K562 (cell line): ENCODE measurements at regions not wholly inside any gene's neighbourhood (a gene's known extent, or its start where the extent isn't known, plus 50 kb on each side); places are given as distances from the start of the nearest gene placed in this dataset.

Experiments used
- ATAC-seq: fragments of 200-7000 bp; cut with Tn5 transposase; 3 replicates; pipeline ENCODE4 v1.9.1; 2020; ENCODE audit warnings: moderate library complexity
- BruUV-seq: library from RNA; stranded (reverse); fragments of 400-500 nt; replicated peaks from 2 replicates; lab custom pipeline; 2021; lab: Mats Ljungman, UMichigan
- CTCF ChIA-PET: fragments of 300-600 bp; formaldehyde crosslinking; extraction: SDS; loops from one replicate; lab custom pipeline; 2021; ENCODE audit warnings: low intra/inter-chr PET ratio; lab: Yijun Ruan, JAX
- POLR2A ChIA-PET: fragments of 300-600, 350-650 bp; sonication (Branson Sonifier 250); formaldehyde crosslinking; extraction: SDS; loops from one replicate; lab custom pipeline; 2021; ENCODE audit warnings: antibody characterized with exemption, inconsistent platforms; lab: Yijun Ruan, JAX
- DNase-seq, 4 experiments: peaks; one replicate each; pipeline versions ENCODE4 v3.0.0 to v3.0.0-alpha.2; 2011 to 2018; ENCODE audit warnings: low spot score in 3 of 4, mixed read lengths in 3 of 4; ENCODE audit errors: extremely low read depth in 1 of 4
- FAIRE-seq: peaks from 2 replicates; lab custom pipeline; 2011; peaks lifted over from hg19 to GRCh38; lab: Jason Lieb, UNC
- H2AFZ ChIP-seq: 2 replicates; pipeline ENCODE4 v1.6.0; 2011; ENCODE audit warnings: low read depth, low read length, control low read depth, inconsistent platforms
- H3K27ac ChIP-seq: fragments of 200-600 bp; 3 replicates; pipeline ENCODE4 v1.8.0; 2011; ENCODE audit warnings: low read depth, mild to moderate bottlenecking, control low read depth, inconsistent platforms, low read length, moderate library complexity, mixed read lengths; ENCODE audit errors: extremely low read depth
- H3K27me3 ChIP-seq, 2 experiments: fragments of 300-600 bp in 1 of 2; 2 replicates in 1 of 2; 3 replicates in 1 of 2; pipeline versions ENCODE4 v1.6.0 to v1.8.0; 2011; ENCODE audit warnings: inconsistent platforms in 2 of 2, low read length in 2 of 2, mild to moderate bottlenecking in 1 of 2, mixed read lengths in 1 of 2, moderate library complexity in 1 of 2; ENCODE audit not compliant: control insufficient read depth in 2 of 2, insufficient read depth in 2 of 2
- H3K36me3 ChIP-seq: fragments of 300-600 bp; 3 replicates; pipeline ENCODE4 v1.8.0; 2011; ENCODE audit warnings: mild to moderate bottlenecking, low read length, inconsistent platforms; ENCODE audit not compliant: control insufficient read depth, insufficient read depth
- H3K4me1 ChIP-seq, 2 experiments: fragments of 200-600 bp in 1 of 2; replicated peaks in 1 of 2; 2 replicates in 1 of 2; 3 replicates in 1 of 2; pipeline versions ENCODE4 v1.5.1 to v1.8.0; 2011; ENCODE audit warnings: inconsistent platforms in 2 of 2, low read length in 2 of 2, mild to moderate bottlenecking in 1 of 2, mixed read lengths in 1 of 2, moderate library complexity in 1 of 2; ENCODE audit not compliant: control insufficient read depth in 2 of 2, insufficient read depth in 2 of 2
- H3K4me2 ChIP-seq: 2 replicates; pipeline ENCODE4 v1.6.1; 2011; ENCODE audit warnings: low read length, control low read depth, inconsistent platforms, mixed read lengths; ENCODE audit not compliant: insufficient read depth
- H3K4me3 ChIP-seq: fragments of 200-600 bp; sonication (generic), shearing (Covaris generic); 2 replicates; pipeline ENCODE4 v1.5.1; 2016; ENCODE audit warnings: control low read depth, inconsistent platforms
- H3K79me2 ChIP-seq: fragments of 200-600 bp; 3 replicates; pipeline ENCODE4 v1.8.0; 2011; ENCODE audit warnings: low read length, inconsistent platforms; ENCODE audit not compliant: control insufficient read depth, insufficient read depth
- H3K9ac ChIP-seq, 2 experiments: 2 replicates each; pipeline versions ENCODE4 v1.6.0 to v1.6.1; 2011; ENCODE audit warnings: low read depth in 2 of 2, low read length in 2 of 2, control low read depth in 1 of 2, inconsistent platforms in 1 of 2, mild to moderate bottlenecking in 1 of 2, mixed read lengths in 1 of 2; ENCODE audit not compliant: insufficient read depth in 1 of 2
- H3K9me1 ChIP-seq: one replicate; pipeline ENCODE4 v1.6.0; 2011; ENCODE audit warnings: inconsistent platforms, mild to moderate bottlenecking, low read length, moderate library complexity; ENCODE audit not compliant: control insufficient read depth, insufficient read depth
- H3K9me3 ChIP-seq: replicated peaks from 2 replicates; pipeline ENCODE4 v1.5.1; 2011; ENCODE audit warnings: low read depth, low read length, inconsistent platforms; ENCODE audit not compliant: control insufficient read depth, insufficient read depth
- H4K20me1 ChIP-seq: replicated peaks from 2 replicates; pipeline ENCODE4 v1.6.1; 2011; ENCODE audit warnings: low read length, inconsistent platforms, mixed read lengths; ENCODE audit not compliant: control insufficient read depth, insufficient read depth
- BMI1 ChIP-seq: fragments of 150-350 bp; IDR thresholded peaks from 2 replicates; pipeline ENCODE4 v1.6.1; 2014; ENCODE audit warnings: low read length
- HDAC8 ChIP-seq: fragments of 450-650 bp; IDR thresholded peaks from 2 replicates; pipeline ENCODE4 v1.6.1; 2016; ENCODE audit warnings: mild to moderate bottlenecking, missing genetic modification characterization, moderate library complexity, missing compliant biosample characterization
- HNRNPH1 ChIP-seq: fragments of 200-400 bp; formaldehyde crosslinking; optimal IDR thresholded peaks from 2 replicates; pipeline ENCODE3; 2017; ENCODE audit warnings: low read depth, mild to moderate bottlenecking, low read length, moderate library complexity
- MITF ChIP-seq: IDR thresholded peaks from 2 replicates; pipeline ENCODE4 v1.6.1; 2014; ENCODE audit warnings: antibody characterized with exemption
- MYNN ChIP-seq, 2 experiments: sonication (generic); formaldehyde crosslinking in 1 of 2; IDR thresholded peaks; 2 replicates each; pipeline versions ENCODE4 v1.5.0 to v1.6.1; 2016 to 2020; ENCODE audit warnings: antibody characterized with exemption in 1 of 2, missing genetic modification reagents in 1 of 2
- PCBP1 ChIP-seq: fragments of 200-400 bp; formaldehyde crosslinking; IDR thresholded peaks from 2 replicates; pipeline ENCODE4 v1.6.1; 2018; ENCODE audit warnings: mild to moderate bottlenecking, low read depth, low read length; ENCODE audit not compliant: poor library complexity, severe bottlenecking
- POLR2B ChIP-seq: fragments of 450-650 bp; IDR thresholded peaks from 2 replicates; pipeline ENCODE4 v1.6.1; 2018; ENCODE audit warnings: low read depth; ENCODE audit not compliant: partially characterized antibody
- RBM15 ChIP-seq: fragments of 200-400 bp; formaldehyde crosslinking; IDR thresholded peaks from 2 replicates; pipeline ENCODE4 v1.6.1; 2018; ENCODE audit warnings: mild to moderate bottlenecking, low read length, moderate library complexity; ENCODE audit not compliant: insufficient read depth
- SLC30A9 ChIP-seq: fragments of 250-450 bp; sonication (Bioruptor Pico); IDR thresholded peaks from 2 replicates; pipeline ENCODE4 v1.8.0; 2022; ENCODE audit warnings: mild to moderate bottlenecking, moderate library complexity
- THRAP3 ChIP-seq: fragments of 450-650 bp; IDR thresholded peaks from 2 replicates; pipeline ENCODE4 v1.6.1; 2016; ENCODE audit warnings: mild to moderate bottlenecking, inconsistent platforms, borderline replicate concordance
- ZKSCAN1 ChIP-seq: fragments of 150-350 bp; IDR thresholded peaks from 2 replicates; pipeline ENCODE4 v1.6.1; 2016; ENCODE audit warnings: low read depth, low read length
- ZNF696 ChIP-seq: fragments of 250-450 bp; sonication (Bioruptor Pico); conservative IDR thresholded peaks from 2 replicates; pipeline ENCODE4 v1.4.0; 2020; ENCODE audit warnings: mild to moderate bottlenecking, moderate library complexity
- WGBS: fragments of 100-300 bp; shearing (Covaris generic); methylation state at CpG from one replicate; pipeline ENCODE4 v1.1.6; 2016; ENCODE audit warnings: low coverage, mixed read lengths; ENCODE audit not compliant: insufficient coverage; ENCODE audit errors: missing lambda C conversion rate; 5-methylcytosine and 5-hydroxymethylcytosine counted together
- in situ Hi-C: fragments of 300-500 bp; cut with MboI; formaldehyde crosslinking; loops from 4 replicates; pipeline ENCODE4 v1.15.0; 2018; ENCODE audit warnings: inconsistent platforms, mixed read lengths
- intact Hi-C: fragments of 100-400 bp; cut with micrococcal nuclease; formaldehyde crosslinking; loops from 2 replicates; pipeline ENCODE4 v1.14.2; 2022
- TF ChIP-seq, protein P1 (sequence below): sonication (generic); formaldehyde crosslinking; IDR thresholded peaks from 2 replicates; pipeline ENCODE4 v1.8.0; 2022; ENCODE audit warnings: mild to moderate bottlenecking, missing genetic modification reagents
- TF ChIP-seq, protein P2 (sequence below), 2 experiments: fragments of 450-650 bp in 1 of 2; IDR thresholded peaks; 2 replicates each; pipeline ENCODE4 v1.6.1; 2011 to 2017; ENCODE audit warnings: low read depth in 2 of 2, antibody characterized with exemption in 1 of 2, borderline replicate concordance in 1 of 2, low read length in 1 of 2, mild to moderate bottlenecking in 1 of 2, mixed read lengths in 1 of 2; ENCODE audit not compliant: control insufficient read depth in 1 of 2

DNA sequence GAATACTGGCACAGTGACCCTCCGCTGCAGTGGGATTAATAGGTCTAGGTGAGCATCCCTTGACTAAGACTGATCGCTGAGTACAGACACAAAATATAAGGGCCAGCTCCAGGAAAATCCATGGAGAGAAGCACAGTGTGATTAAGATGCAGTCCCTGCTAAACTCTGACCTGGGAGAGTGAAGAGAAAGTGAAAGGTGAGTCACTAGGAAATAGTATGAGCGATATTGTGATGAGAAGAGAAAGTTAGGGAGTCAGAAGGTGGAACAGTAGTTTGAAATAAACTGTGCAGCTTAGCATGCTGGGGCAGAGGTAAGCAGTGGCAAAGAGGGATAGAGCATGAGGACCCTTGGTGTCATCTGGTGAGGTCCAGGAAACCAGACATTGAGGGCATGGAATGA lies 278.6 kb upstream of the MAP3K7 start:
- ATAC-seq (no peak), DNase-seq (no peak), FAIRE-seq (no peak)
- no TSS peak for BruUV-seq
- ChIA-PET CTCF (no interaction called here), POLR2A (no interaction called here)
- Histone ChIP-seq H3K27me3 (no peaks in the 10 kb centered on the region), H3K4me2 (no peak overlapping the region), H3K36me3 (no peaks in the 10 kb centered on the region), H3K79me2 (no peaks in the 10 kb centered on the region), H2AFZ (no peak overlapping the region), H3K27ac (no peak overlapping the region), H4K20me1 (no peaks in the 10 kb centered on the region), H3K4me3 (no peak overlapping the region), H3K9me1 (no peaks in the 10 kb centered on the region), H3K9ac (no peak overlapping the region), H3K9me3 (no peaks in the 10 kb centered on the region), H3K4me1 (no peaks in the 10 kb centered on the region)
- in situ Hi-C loops (no loop called here), intact Hi-C loops (loop anchor here (10.0 kb wide), 1 partner anchor 261 kb away; no protein-coding TSS in a partner anchor)
- WGBS, result 0% methylated on average over 3 of the region's 3 CpGs
- no peak for TF ChIP-seq ZNF696
- TF ChIP-seq PCBP1, result no peak
- no peak for TF ChIP-seq ZKSCAN1
- TF ChIP-seq HDAC8 (tag), result no peak
- TF ChIP-seq THRAP3, result no peak
- TF ChIP-seq SLC30A9 (CRISPR knock-in tag), result no peak
- TF ChIP-seq, protein P1, sequence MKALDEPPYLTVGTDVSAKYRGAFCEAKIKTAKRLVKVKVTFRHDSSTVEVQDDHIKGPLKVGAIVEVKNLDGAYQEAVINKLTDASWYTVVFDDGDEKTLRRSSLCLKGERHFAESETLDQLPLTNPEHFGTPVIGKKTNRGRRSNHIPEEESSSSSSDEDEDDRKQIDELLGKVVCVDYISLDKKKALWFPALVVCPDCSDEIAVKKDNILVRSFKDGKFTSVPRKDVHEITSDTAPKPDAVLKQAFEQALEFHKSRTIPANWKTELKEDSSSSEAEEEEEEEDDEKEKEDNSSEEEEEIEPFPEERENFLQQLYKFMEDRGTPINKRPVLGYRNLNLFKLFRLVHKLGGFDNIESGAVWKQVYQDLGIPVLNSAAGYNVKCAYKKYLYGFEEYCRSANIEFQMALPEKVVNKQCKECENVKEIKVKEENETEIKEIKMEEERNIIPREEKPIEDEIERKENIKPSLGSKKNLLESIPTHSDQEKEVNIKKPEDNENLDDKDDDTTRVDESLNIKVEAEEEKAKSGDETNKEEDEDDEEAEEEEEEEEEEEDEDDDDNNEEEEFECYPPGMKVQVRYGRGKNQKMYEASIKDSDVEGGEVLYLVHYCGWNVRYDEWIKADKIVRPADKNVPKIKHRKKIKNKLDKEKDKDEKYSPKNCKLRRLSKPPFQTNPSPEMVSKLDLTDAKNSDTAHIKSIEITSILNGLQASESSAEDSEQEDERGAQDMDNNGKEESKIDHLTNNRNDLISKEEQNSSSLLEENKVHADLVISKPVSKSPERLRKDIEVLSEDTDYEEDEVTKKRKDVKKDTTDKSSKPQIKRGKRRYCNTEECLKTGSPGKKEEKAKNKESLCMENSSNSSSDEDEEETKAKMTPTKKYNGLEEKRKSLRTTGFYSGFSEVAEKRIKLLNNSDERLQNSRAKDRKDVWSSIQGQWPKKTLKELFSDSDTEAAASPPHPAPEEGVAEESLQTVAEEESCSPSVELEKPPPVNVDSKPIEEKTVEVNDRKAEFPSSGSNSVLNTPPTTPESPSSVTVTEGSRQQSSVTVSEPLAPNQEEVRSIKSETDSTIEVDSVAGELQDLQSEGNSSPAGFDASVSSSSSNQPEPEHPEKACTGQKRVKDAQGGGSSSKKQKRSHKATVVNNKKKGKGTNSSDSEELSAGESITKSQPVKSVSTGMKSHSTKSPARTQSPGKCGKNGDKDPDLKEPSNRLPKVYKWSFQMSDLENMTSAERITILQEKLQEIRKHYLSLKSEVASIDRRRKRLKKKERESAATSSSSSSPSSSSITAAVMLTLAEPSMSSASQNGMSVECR (CRISPR knock-in tag), result no peak
- TF ChIP-seq POLR2B, result no peak
- no peak for TF ChIP-seq MYNN (IDR thresholded peaks at IDR 0.05)
- TF ChIP-seq MYNN (CRISPR knock-in tag; IDR thresholded peaks at IDR 0.05), result no peak
- no peak for TF ChIP-seq RBM15
- TF ChIP-seq BMI1, result no peak
- TF ChIP-seq, protein P2, sequence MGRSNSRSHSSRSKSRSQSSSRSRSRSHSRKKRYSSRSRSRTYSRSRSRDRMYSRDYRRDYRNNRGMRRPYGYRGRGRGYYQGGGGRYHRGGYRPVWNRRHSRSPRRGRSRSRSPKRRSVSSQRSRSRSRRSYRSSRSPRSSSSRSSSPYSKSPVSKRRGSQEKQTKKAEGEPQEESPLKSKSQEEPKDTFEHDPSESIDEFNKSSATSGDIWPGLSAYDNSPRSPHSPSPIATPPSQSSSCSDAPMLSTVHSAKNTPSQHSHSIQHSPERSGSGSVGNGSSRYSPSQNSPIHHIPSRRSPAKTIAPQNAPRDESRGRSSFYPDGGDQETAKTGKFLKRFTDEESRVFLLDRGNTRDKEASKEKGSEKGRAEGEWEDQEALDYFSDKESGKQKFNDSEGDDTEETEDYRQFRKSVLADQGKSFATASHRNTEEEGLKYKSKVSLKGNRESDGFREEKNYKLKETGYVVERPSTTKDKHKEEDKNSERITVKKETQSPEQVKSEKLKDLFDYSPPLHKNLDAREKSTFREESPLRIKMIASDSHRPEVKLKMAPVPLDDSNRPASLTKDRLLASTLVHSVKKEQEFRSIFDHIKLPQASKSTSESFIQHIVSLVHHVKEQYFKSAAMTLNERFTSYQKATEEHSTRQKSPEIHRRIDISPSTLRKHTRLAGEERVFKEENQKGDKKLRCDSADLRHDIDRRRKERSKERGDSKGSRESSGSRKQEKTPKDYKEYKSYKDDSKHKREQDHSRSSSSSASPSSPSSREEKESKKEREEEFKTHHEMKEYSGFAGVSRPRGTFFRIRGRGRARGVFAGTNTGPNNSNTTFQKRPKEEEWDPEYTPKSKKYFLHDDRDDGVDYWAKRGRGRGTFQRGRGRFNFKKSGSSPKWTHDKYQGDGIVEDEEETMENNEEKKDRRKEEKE (IDR thresholded peaks at IDR 0.05; ENCODE audit: borderline replicate concordance in 1 of 2, control insufficient read depth in 1 of 2, low read depth in 2 of 2, low read length in 1 of 2), result no peak
- no peak for TF ChIP-seq MITF
- TF ChIP-seq HNRNPH1, result no peak
